Panc1 (cell line): ENCODE measurements at regions not wholly inside any gene's neighbourhood (a gene's known extent, or its start where the extent isn't known, plus 50 kb on each side); places are given as distances from the start of the nearest gene placed in this dataset.

Experiments used
- ATAC-seq: fragments of 200-7000 bp; cut with Tn5 transposase; 2 replicates; pipeline ENCODE4 v1.9.1; 2020; ENCODE audit warnings: mild to moderate bottlenecking, moderate library complexity
- BruUV-seq: library from RNA; stranded (reverse); fragments of 400-500 nt; replicated peaks from 2 replicates; lab custom pipeline; 2021; lab: Mats Ljungman, UMichigan
- CTCF ChIA-PET: fragments of 300-600 bp; sonication (Branson Sonifier 250); formaldehyde crosslinking; loops from one replicate; lab custom pipeline; 2022; ENCODE audit warnings: antibody characterized with exemption; lab: Charles Lee
- POLR2A ChIA-PET: fragments of 300-600 bp; sonication (Branson Sonifier 250); formaldehyde crosslinking; loops from one replicate; lab custom pipeline; 2022; ENCODE audit warnings: antibody characterized with exemption; lab: Charles Lee
- DNase-seq: peaks from one replicate; pipeline ENCODE4 v3.0.0-alpha.2; 2010; ENCODE audit warnings: low read depth, low spot score
- H3K27ac ChIP-seq: 2 replicates; pipeline ENCODE4 v1.5.1; 2011; ENCODE audit warnings: mild to moderate bottlenecking, low read length, inconsistent platforms
- H3K27me3 ChIP-seq: fragments of 200-500 bp; sonication (Bioruptor generic); 2 replicates; pipeline ENCODE4 v1.6.0; 2014; ENCODE audit warnings: low read length, inconsistent platforms; ENCODE audit not compliant: control insufficient read depth, insufficient read depth
- H3K36me3 ChIP-seq: fragments of 200-500 bp; sonication (Bioruptor generic); 2 replicates; pipeline ENCODE4 v1.5.1; 2014; ENCODE audit warnings: inconsistent platforms, mild to moderate bottlenecking, low read length, moderate library complexity; ENCODE audit not compliant: control insufficient read depth, insufficient read depth
- H3K4me1 ChIP-seq: 2 replicates; pipeline ENCODE4 v1.5.1; 2011; ENCODE audit warnings: inconsistent platforms, mild to moderate bottlenecking, low read length, moderate library complexity; ENCODE audit not compliant: control insufficient read depth, insufficient read depth
- H3K4me3 ChIP-seq, 2 experiments: 2 replicates each; pipeline ENCODE4 v1.5.1; 2011 to 2012; ENCODE audit warnings: low read depth in 2 of 2, low read length in 2 of 2, mild to moderate bottlenecking in 2 of 2, inconsistent platforms in 1 of 2, moderate library complexity in 1 of 2
- H3K9me3 ChIP-seq: fragments of 200-500 bp; sonication (Bioruptor generic); 2 replicates; pipeline ENCODE4 v1.5.1; 2014; ENCODE audit warnings: low read depth, mild to moderate bottlenecking, inconsistent platforms, low read length, moderate library complexity; ENCODE audit not compliant: control insufficient read depth, insufficient read depth
- POLR2AphosphoS5 ChIP-seq: IDR thresholded peaks from 2 replicates; pipeline ENCODE4 v1.6.1; 2012; ENCODE audit warnings: mild to moderate bottlenecking, low read depth, low read length, moderate library complexity
- SIN3A ChIP-seq: IDR thresholded peaks from 2 replicates; pipeline ENCODE4 v1.6.1; 2012; ENCODE audit warnings: low read depth, mild to moderate bottlenecking, low read length, moderate library complexity, borderline replicate concordance; ENCODE audit not compliant: insufficient read depth
- TCF7L2 ChIP-seq: IDR thresholded peaks from 2 replicates; pipeline ENCODE4 v1.6.1; 2011; ENCODE audit warnings: mild to moderate bottlenecking, low read depth, low read length, inconsistent platforms
- in situ Hi-C: cut with HindIII; loops from 2 replicates; pipeline ENCODE4 v1.10.0; 2016; ENCODE audit warnings: low sequenced_read_pairs, low pct_unique_long_range_greater_than_20kb
- intact Hi-C: fragments of 100-400 bp; cut with micrococcal nuclease; formaldehyde crosslinking; loops from one replicate; pipeline ENCODE4 v1.10.0; 2022; ENCODE audit not compliant: unreplicated experiment
- TF ChIP-seq, protein P1 (sequence below): fragments of 450-650 bp; IDR thresholded peaks from 2 replicates; pipeline ENCODE4 v1.5.1; 2017; ENCODE audit warnings: mild to moderate bottlenecking
- TF ChIP-seq, protein P2 (sequence below), 2 experiments: IDR thresholded peaks; 2 replicates each; pipeline ENCODE4 v1.6.1; 2011 to 2012; ENCODE audit warnings: low read depth in 2 of 2, control low read depth in 1 of 2, low read length in 1 of 2, mild to moderate bottlenecking in 1 of 2, moderate library complexity in 1 of 2; ENCODE audit not compliant: insufficient read depth in 1 of 2

GRCh38 chr16:8048433-8048832, 541.9 kb downstream of the TMEM114 start:
- ATAC-seq (no peak), DNase-seq (no peak)
- no peaks in the 10 kb centered on the region for H3K4me1 ChIP-seq
- H3K27ac ChIP-seq = no peak overlapping the region
- H3K36me3 ChIP-seq = no peaks in the 10 kb centered on the region
- ChIA-PET POLR2A (no interaction called here), CTCF (no interaction called here)
- no peaks in the 10 kb centered on the region for H3K27me3 ChIP-seq
- H3K4me3 ChIP-seq = no peak overlapping the region
- TF ChIP-seq TCF7L2 = no peak
- no peak for TF ChIP-seq SIN3A
- TF ChIP-seq, protein P1, sequence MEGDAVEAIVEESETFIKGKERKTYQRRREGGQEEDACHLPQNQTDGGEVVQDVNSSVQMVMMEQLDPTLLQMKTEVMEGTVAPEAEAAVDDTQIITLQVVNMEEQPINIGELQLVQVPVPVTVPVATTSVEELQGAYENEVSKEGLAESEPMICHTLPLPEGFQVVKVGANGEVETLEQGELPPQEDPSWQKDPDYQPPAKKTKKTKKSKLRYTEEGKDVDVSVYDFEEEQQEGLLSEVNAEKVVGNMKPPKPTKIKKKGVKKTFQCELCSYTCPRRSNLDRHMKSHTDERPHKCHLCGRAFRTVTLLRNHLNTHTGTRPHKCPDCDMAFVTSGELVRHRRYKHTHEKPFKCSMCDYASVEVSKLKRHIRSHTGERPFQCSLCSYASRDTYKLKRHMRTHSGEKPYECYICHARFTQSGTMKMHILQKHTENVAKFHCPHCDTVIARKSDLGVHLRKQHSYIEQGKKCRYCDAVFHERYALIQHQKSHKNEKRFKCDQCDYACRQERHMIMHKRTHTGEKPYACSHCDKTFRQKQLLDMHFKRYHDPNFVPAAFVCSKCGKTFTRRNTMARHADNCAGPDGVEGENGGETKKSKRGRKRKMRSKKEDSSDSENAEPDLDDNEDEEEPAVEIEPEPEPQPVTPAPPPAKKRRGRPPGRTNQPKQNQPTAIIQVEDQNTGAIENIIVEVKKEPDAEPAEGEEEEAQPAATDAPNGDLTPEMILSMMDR = no peak
- TF ChIP-seq, protein P2, sequence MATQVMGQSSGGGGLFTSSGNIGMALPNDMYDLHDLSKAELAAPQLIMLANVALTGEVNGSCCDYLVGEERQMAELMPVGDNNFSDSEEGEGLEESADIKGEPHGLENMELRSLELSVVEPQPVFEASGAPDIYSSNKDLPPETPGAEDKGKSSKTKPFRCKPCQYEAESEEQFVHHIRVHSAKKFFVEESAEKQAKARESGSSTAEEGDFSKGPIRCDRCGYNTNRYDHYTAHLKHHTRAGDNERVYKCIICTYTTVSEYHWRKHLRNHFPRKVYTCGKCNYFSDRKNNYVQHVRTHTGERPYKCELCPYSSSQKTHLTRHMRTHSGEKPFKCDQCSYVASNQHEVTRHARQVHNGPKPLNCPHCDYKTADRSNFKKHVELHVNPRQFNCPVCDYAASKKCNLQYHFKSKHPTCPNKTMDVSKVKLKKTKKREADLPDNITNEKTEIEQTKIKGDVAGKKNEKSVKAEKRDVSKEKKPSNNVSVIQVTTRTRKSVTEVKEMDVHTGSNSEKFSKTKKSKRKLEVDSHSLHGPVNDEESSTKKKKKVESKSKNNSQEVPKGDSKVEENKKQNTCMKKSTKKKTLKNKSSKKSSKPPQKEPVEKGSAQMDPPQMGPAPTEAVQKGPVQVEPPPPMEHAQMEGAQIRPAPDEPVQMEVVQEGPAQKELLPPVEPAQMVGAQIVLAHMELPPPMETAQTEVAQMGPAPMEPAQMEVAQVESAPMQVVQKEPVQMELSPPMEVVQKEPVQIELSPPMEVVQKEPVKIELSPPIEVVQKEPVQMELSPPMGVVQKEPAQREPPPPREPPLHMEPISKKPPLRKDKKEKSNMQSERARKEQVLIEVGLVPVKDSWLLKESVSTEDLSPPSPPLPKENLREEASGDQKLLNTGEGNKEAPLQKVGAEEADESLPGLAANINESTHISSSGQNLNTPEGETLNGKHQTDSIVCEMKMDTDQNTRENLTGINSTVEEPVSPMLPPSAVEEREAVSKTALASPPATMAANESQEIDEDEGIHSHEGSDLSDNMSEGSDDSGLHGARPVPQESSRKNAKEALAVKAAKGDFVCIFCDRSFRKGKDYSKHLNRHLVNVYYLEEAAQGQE (IDR thresholded peaks at IDR 0.05; ENCODE audit: insufficient read depth in 1 of 2, low read depth in 2 of 2, low read length in 1 of 2) = no peak
- no peak for TF ChIP-seq POLR2AphosphoS5
- in situ Hi-C loops (no loop called here), intact Hi-C loops (no loop called here)
- no peaks in the 10 kb centered on the region for H3K9me3 ChIP-seq
- no TSS peak for BruUV-seq

DNA sequence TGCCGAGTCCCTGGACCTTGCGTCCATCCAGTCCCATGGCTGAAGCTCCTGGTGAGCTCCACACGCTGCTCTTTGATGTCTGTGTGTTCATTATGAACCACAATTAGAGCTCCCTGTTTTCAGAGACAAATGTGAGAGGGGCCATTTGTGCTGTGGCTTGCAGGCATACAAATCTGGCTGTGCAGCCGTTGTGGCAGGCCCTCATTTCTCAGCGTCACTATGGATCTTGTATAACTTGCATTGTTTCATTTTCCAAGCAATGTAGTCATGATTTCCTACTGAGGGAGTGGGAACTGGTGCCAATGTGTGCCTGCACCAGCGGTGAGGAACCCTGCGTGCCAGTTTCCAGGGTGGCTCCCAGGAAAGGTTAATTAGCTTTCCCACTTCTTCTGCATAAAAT, 542.6 kb downstream of the TMEM114 start:
- no peaks in the 10 kb centered on the region for H3K4me1 ChIP-seq
- no peaks in the 10 kb centered on the region for H3K27me3 ChIP-seq
- intact Hi-C loops = no loop called here
- no peaks in the 10 kb centered on the region for H3K36me3 ChIP-seq
- ATAC-seq = no peak
- in situ Hi-C loops = no loop called here
- TF ChIP-seq TCF7L2 (no peak), SIN3A (no peak), POLR2AphosphoS5 (no peak)
- TF ChIP-seq, protein P2 (IDR thresholded peaks at IDR 0.05; ENCODE audit: insufficient read depth in 1 of 2, low read depth in 2 of 2, low read length in 1 of 2) = no peak
- TF ChIP-seq, protein P1 = no peak
- ChIA-PET CTCF (no interaction called here), POLR2A (no interaction called here)
- no TSS peak for BruUV-seq
- no peak overlapping the region for H3K4me3 ChIP-seq
- H3K9me3 ChIP-seq = no peaks in the 10 kb centered on the region
- no peak for DNase-seq
- H3K27ac ChIP-seq = no peak overlapping the region
